ENCODE measurements at regions not wholly inside any gene's neighbourhood (a gene's known extent, or its start where the extent isn't known, plus 50 kb on each side); places are given as distances from the start of the nearest gene placed in this dataset.

DNA sequence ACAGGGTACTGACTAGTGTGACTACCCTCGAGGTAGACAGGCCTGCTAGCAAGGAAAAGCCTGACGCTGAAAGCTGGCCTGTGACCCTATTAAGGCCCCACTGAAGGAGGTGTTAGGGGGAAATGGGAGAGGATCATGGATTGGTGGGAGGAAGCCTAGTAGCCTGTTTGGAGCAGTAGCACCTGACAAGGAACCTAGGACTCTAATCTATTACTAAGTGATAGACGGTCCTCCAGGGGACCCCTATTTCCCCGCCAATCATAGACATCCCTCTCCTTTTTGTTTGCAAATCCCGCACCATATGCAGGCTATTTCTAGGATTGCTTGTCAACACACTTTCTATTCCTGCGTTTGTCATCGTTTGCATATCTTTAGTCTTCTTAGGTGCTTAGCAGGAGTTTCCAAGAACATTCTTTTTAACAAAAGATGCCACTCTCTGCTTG lies 1338.8 kb upstream of the MIR17HG start:
- TF ChIP-seq POLR2A (IDR thresholded peaks at IDR 0.05; ENCODE audit: low read depth, low read length) (no peak), TAF1 (IDR thresholded peaks at IDR 0.05; ENCODE audit: borderline replicate concordance, low read depth, low read length) (no peak), POLR2AphosphoS5 (IDR thresholded peaks at IDR 0.05; ENCODE audit: low read depth, low read length) (no peak)

Measured in GM12892 (cell line).